ENCODE measurements at regions not wholly inside any gene's neighbourhood (a gene's known extent, or its start where the extent isn't known, plus 50 kb on each side); places are given as distances from the start of the nearest gene placed in this dataset.
"Not testable (repeated sequence)": the region's sequence is repeated elsewhere in the genome, so short reads cannot be mapped to it uniquely, and the experiment has no call there.

- no peak for DNase-seq
Measured at GRCh38 chr4:85106805-85107336, 140.4 kb upstream of the WDFY3 start.

- DNase-seq, result no peak
Measured at GRCh38 chr4:85107553-85107952, 141.1 kb upstream of the WDFY3 start.

- DNase-seq, result no peak
Measured at GRCh38 chr4:85113706-85114105, 147.2 kb upstream of the WDFY3 start.

- DNase-seq, result no peak
Measured at GRCh38 chr4:85114526-85114925, 148.0 kb upstream of the WDFY3 start.

GRCh38 chr4:85116008-85116407, 149.5 kb upstream of the WDFY3 start:
- no peak for DNase-seq

- no peak for DNase-seq
Measured at GRCh38 chr4:85125688-85126087, 159.2 kb upstream of the WDFY3 start.

GRCh38 chr4:85126991-85127591, 160.6 kb upstream of the WDFY3 start:
- DNase-seq, result no peak

GRCh38 chr4:85127653-85128052, 161.2 kb upstream of the WDFY3 start:
- no peak for DNase-seq

GRCh38 chr4:85128246-85129204, 162.0 kb upstream of the WDFY3 start:
- no peak for DNase-seq

- not testable (repeated sequence) for DNase-seq
Measured at GRCh38 chr4:85129354-85130125, 163.1 kb upstream of the WDFY3 start.

- DNase-seq, result no peak
Measured at GRCh38 chr4:85132117-85132516, 165.6 kb upstream of the WDFY3 start.

GRCh38 chr4:85132570-85132969, 166.1 kb upstream of the WDFY3 start:
- DNase-seq, result no peak

GRCh38 chr4:85139749-85140148, 173.3 kb upstream of the WDFY3 start:
- not testable (repeated sequence) for DNase-seq

- DNase-seq, result no peak
Measured at GRCh38 chr4:85142451-85142850, 176.0 kb upstream of the WDFY3 start.

GRCh38 chr4:85147481-85148076, 181.1 kb upstream of the WDFY3 start:
- DNase-seq, result peak in 1 of 2 experiments; percentile 6

GRCh38 chr4:85149676-85150075, 183.2 kb upstream of the WDFY3 start:
- DNase-seq, result no peak

GRCh38 chr4:85151371-85151770, 184.9 kb upstream of the WDFY3 start:
- no peak for DNase-seq

- DNase-seq, result no peak
Measured at GRCh38 chr4:85151786-85152185, 185.3 kb upstream of the WDFY3 start.

GRCh38 chr4:85152480-85152879, 186.0 kb upstream of the WDFY3 start:
- no peak for DNase-seq

GRCh38 chr4:85153221-85153620, 186.7 kb upstream of the WDFY3 start:
- no peak for DNase-seq

GRCh38 chr4:85154591-85154990, 188.1 kb upstream of the WDFY3 start:
- no peak for DNase-seq

GRCh38 chr4:85165808-85166207, 199.3 kb upstream of the WDFY3 start:
- DNase-seq, result no peak

GRCh38 chr4:85166318-85166717, 199.8 kb upstream of the WDFY3 start:
- no peak for DNase-seq
